ENCODE measurements at regions not wholly inside any gene's neighbourhood (a gene's known extent, or its start where the extent isn't known, plus 50 kb on each side); places are given as distances from the start of the nearest gene placed in this dataset.

- TF ChIP-seq CHD7 (IDR thresholded peaks at IDR 0.05; ENCODE audit: insufficient replicate concordance, low read length), result no peak
- TF ChIP-seq SP1 (IDR thresholded peaks at IDR 0.05; ENCODE audit: low read depth, low read length), result no peak
- TF ChIP-seq SP4 (IDR thresholded peaks at IDR 0.05; ENCODE audit: low read length), result no peak
- TF ChIP-seq RAD21 (IDR thresholded peaks at IDR 0.05 in 1 of 2, conservative IDR thresholded peaks at IDR 0.05 in 1 of 2; ENCODE audit: low read depth in 2 of 2, low read length in 2 of 2), result no peak
- no peak for TF ChIP-seq JUN (IDR thresholded peaks at IDR 0.05; ENCODE audit: low read depth, low read length)
- no peak for TF ChIP-seq JUND (IDR thresholded peaks at IDR 0.05; ENCODE audit: low read length)
- no peak for TF ChIP-seq CHD1 (IDR thresholded peaks at IDR 0.05; ENCODE audit: low read depth, low read length)
These were observed 757.2 kb upstream of the SOX9 start (continued) for GRCh38 chr17:71363661-71364060.
